NCI-H187 (cell line): ENCODE measurements at regions not wholly inside any gene's neighbourhood (a gene's known extent, or its start where the extent isn't known, plus 50 kb on each side); places are given as distances from the start of the nearest gene placed in this dataset.
"Not testable (repeated sequence)": the region's sequence is repeated elsewhere in the genome, so short reads cannot be mapped to it uniquely, and the experiment has no call there.

Experiments
- DNase-seq, 2 experiments: peaks; one replicate each; lab custom pipeline; 2025; lab: John Stamatoyannopoulos, UW

GRCh38 chr6:78231002-78231401, 578.2 kb downstream of the MEI4 start:
- no peak for DNase-seq

- DNase-seq = no peak
These were observed 590.7 kb downstream of the MEI4 start for GRCh38 chr6:78243519-78243918.

- DNase-seq = no peak
These were observed 599.1 kb downstream of the MEI4 start for GRCh38 chr6:78251931-78252330.

GRCh38 chr6:78253618-78254017, 600.8 kb downstream of the MEI4 start:
- no peak for DNase-seq

GRCh38 chr6:78259935-78260334, 607.1 kb downstream of the MEI4 start:
- no peak for DNase-seq

GRCh38 chr6:78260427-78260826, 606.9 kb upstream of the IRAK1BP1 start:
- not testable (repeated sequence) for DNase-seq

- no peak for DNase-seq
These were observed 598.5 kb upstream of the IRAK1BP1 start for GRCh38 chr6:78268591-78269452.

GRCh38 chr6:78300885-78301284, 566.5 kb upstream of the IRAK1BP1 start:
- no peak for DNase-seq

- DNase-seq = no peak
These were observed 564.9 kb upstream of the IRAK1BP1 start for GRCh38 chr6:78302411-78302810.

GRCh38 chr6:78308025-78308424, 559.3 kb upstream of the IRAK1BP1 start:
- no peak for DNase-seq

- DNase-seq = no peak
These were observed 545.1 kb upstream of the IRAK1BP1 start for GRCh38 chr6:78322068-78322845.

GRCh38 chr6:78324213-78324612, 543.1 kb upstream of the IRAK1BP1 start:
- DNase-seq = no peak

- DNase-seq = no peak
These were observed 526.6 kb upstream of the IRAK1BP1 start for GRCh38 chr6:78340755-78341154.

- DNase-seq = no peak
These were observed 521.5 kb upstream of the IRAK1BP1 start for GRCh38 chr6:78345882-78346281.

- no peak for DNase-seq
These were observed 520.0 kb upstream of the IRAK1BP1 start for GRCh38 chr6:78347191-78347916.

GRCh38 chr6:78353040-78353439, 514.3 kb upstream of the IRAK1BP1 start:
- no peak for DNase-seq

- DNase-seq = no peak
These were observed 503.7 kb upstream of the IRAK1BP1 start for GRCh38 chr6:78363688-78364087.

- no peak for DNase-seq
These were observed 501.9 kb upstream of the IRAK1BP1 start for GRCh38 chr6:78365473-78365872.

- DNase-seq = no peak
These were observed 490.3 kb upstream of the IRAK1BP1 start for GRCh38 chr6:78377056-78377455.

- no peak for DNase-seq
These were observed 487.4 kb upstream of the IRAK1BP1 start for GRCh38 chr6:78379982-78380381.

- no peak for DNase-seq
These were observed 486.8 kb upstream of the IRAK1BP1 start for GRCh38 chr6:78380541-78380940.

- no peak for DNase-seq
These were observed 483.4 kb upstream of the IRAK1BP1 start for GRCh38 chr6:78383968-78384367.

- DNase-seq = not testable (repeated sequence)
These were observed 480.5 kb upstream of the IRAK1BP1 start for GRCh38 chr6:78386854-78387253.
